ENCODE measurements at regions not wholly inside any gene's neighbourhood (a gene's known extent, or its start where the extent isn't known, plus 50 kb on each side); places are given as distances from the start of the nearest gene placed in this dataset.

GRCh38 chr15:47386459-47386858 is 330.8 kb upstream of the SEMA6D start:
- TF ChIP-seq SPI1 (IDR thresholded peaks at IDR 0.05; ENCODE audit: low read depth, low read length) (no peak), POLR2A (IDR thresholded peaks at IDR 0.05; ENCODE audit: low read depth, low read length) (no peak), POLR2AphosphoS5 (IDR thresholded peaks at IDR 0.05; ENCODE audit: low read depth, low read length) (no peak), TAF1 (IDR thresholded peaks at IDR 0.05; ENCODE audit: low read depth, low read length) (no peak), POU2F2 (IDR thresholded peaks at IDR 0.05; ENCODE audit: low read depth, low read length) (no peak), PAX5 (IDR thresholded peaks at IDR 0.05; ENCODE audit: insufficient read depth, low read length, severe bottlenecking) (no peak)
- no peak for DNase-seq (ENCODE audit: insufficient read length, low spot score)
- FAIRE-seq = no peak

DNA sequence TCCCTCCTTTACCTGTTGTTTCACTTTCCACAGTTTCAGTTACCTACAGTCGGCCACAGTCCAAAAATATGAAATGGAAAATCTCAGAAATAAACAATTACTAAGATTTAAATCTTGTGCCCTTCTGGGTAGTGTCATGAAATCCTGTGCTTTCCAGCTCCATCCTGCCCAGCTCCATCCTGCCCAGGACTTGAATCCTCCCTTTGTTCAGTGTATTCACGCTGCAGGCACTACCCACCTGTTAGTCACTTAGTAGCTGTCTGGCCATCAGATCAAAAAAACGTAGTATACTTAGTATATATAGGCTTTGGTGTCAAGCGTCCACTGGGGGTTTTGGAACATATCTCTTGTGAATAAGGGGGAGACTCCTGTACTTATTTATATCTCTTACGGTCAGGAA is 329.0 kb upstream of the SEMA6D start:
- FAIRE-seq = no peak
- DNase-seq (ENCODE audit: insufficient read length, low spot score) = no peak
- TF ChIP-seq POU2F2 (IDR thresholded peaks at IDR 0.05; ENCODE audit: low read depth, low read length) (no peak), TAF1 (IDR thresholded peaks at IDR 0.05; ENCODE audit: low read depth, low read length) (no peak), POLR2AphosphoS5 (IDR thresholded peaks at IDR 0.05; ENCODE audit: low read depth, low read length) (no peak), SPI1 (IDR thresholded peaks at IDR 0.05; ENCODE audit: low read depth, low read length) (no peak), POLR2A (IDR thresholded peaks at IDR 0.05; ENCODE audit: low read depth, low read length) (no peak), PAX5 (IDR thresholded peaks at IDR 0.05; ENCODE audit: insufficient read depth, low read length, severe bottlenecking) (no peak)

DNA sequence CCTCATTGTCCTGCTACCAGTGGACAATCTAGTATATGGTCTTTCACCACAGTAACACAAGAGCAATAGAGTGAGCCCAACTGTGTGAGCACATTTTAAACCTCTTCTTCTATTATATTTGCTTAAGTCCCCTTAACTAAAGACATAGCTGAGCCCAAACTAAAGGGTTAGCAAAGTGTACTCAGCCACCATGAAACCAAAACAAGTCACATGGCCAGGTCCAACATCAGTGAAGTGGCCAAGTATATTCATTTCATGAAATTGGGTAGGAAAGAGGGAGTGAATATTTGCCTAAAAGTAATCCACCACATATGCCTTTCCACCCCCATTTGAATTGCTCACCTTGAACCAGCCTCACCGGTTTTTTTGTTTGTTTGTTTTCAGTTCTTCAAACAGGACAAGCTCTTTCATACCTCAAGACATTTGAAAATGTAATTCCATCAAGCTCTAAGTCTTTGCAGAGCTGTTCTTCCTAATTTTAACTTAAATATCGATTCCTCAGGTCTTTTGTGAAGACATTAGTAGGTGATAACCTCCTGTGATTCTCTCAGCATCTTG is 327.0 kb upstream of the SEMA6D start:
- FAIRE-seq = no peak
- TF ChIP-seq TAF1 (IDR thresholded peaks at IDR 0.05; ENCODE audit: low read depth, low read length) (no peak), POLR2AphosphoS5 (IDR thresholded peaks at IDR 0.05; ENCODE audit: low read depth, low read length) (no peak), POU2F2 (IDR thresholded peaks at IDR 0.05; ENCODE audit: low read depth, low read length) (no peak), SPI1 (IDR thresholded peaks at IDR 0.05; ENCODE audit: low read depth, low read length) (no peak), POLR2A (IDR thresholded peaks at IDR 0.05; ENCODE audit: low read depth, low read length) (no peak), PAX5 (IDR thresholded peaks at IDR 0.05; ENCODE audit: insufficient read depth, low read length, severe bottlenecking) (no peak)
- DNase-seq (ENCODE audit: insufficient read length, low spot score) = no peak

DNA sequence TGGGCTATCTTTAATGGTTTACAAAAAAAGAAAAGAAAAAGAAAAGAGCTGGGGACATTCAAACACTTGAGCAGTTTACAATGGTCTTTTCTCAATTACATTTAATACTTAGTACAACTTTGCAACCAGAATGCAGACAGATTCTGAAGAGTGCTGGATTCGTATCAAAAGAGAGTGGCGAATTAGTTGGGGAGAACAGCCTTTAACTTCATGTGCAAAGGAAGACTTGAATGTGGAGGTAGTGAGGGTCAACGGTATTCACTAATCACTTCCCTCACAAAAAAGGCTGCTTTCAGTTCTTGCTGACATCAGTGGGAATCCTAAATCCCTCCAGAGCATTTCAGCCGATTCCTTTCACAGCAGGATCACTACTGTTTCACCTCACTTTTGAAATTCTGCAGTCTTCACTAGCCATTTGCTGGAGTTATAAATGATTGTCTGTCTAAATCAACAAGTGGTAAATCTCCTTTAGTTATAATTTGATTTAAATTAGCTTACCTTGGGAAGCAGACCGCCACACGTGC is 323.0 kb upstream of the SEMA6D start:
- DNase-seq (ENCODE audit: insufficient read length, low spot score) = no peak
- FAIRE-seq = no peak
- TF ChIP-seq POLR2A (IDR thresholded peaks at IDR 0.05; ENCODE audit: low read depth, low read length) = no peak

GRCh38 chr15:47395076-47395475 is 322.2 kb upstream of the SEMA6D start:
- DNase-seq (ENCODE audit: insufficient read length, low spot score) (no peak), FAIRE-seq (no peak)
- TF ChIP-seq POU2F2 (IDR thresholded peaks at IDR 0.05; ENCODE audit: low read depth, low read length) (no peak), SPI1 (IDR thresholded peaks at IDR 0.05; ENCODE audit: low read depth, low read length) (no peak), POLR2A (IDR thresholded peaks at IDR 0.05; ENCODE audit: low read depth, low read length) (no peak), TAF1 (IDR thresholded peaks at IDR 0.05; ENCODE audit: low read depth, low read length) (no peak), POLR2AphosphoS5 (IDR thresholded peaks at IDR 0.05; ENCODE audit: low read depth, low read length) (no peak), PAX5 (IDR thresholded peaks at IDR 0.05; ENCODE audit: insufficient read depth, low read length, severe bottlenecking) (no peak)

DNA sequence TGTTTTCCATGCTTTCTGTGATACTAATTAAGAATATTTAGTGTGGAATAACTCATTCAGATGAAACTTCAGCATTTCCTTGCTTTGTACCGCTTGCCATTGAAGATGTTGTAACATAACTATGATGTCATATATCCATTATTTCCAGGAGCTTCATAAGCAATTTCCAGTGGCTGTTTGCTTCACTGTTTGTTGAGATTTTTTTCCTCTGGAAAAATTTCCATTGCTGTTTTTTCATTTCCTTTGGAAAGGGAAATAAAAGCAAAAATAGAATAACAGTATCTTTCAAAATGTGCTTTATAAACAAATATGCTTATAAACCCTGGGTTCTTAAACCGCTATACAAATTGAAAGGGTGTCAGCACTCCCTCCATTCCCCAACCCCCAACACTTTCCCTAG is 319.6 kb upstream of the SEMA6D start:
- FAIRE-seq = no peak

GRCh38 chr15:47398132-47398531 is 319.2 kb upstream of the SEMA6D start:
- no peak for DNase-seq (ENCODE audit: insufficient read length, low spot score)
- FAIRE-seq = no peak
- no peak for TF ChIP-seq POLR2AphosphoS5 (IDR thresholded peaks at IDR 0.05; ENCODE audit: low read depth, low read length)
- no peak for TF ChIP-seq TAF1 (IDR thresholded peaks at IDR 0.05; ENCODE audit: low read depth, low read length)

More for the DNA sequence above, 319.6 kb upstream of the SEMA6D start:
- DNase-seq (ENCODE audit: insufficient read length, low spot score) = no peak
- TF ChIP-seq SPI1 (IDR thresholded peaks at IDR 0.05; ENCODE audit: low read depth, low read length) = no peak
- TF ChIP-seq PAX5 (IDR thresholded peaks at IDR 0.05; ENCODE audit: insufficient read depth, low read length, severe bottlenecking) = no peak
- TF ChIP-seq POLR2A (IDR thresholded peaks at IDR 0.05; ENCODE audit: low read depth, low read length) = no peak
- TF ChIP-seq TAF1 (IDR thresholded peaks at IDR 0.05; ENCODE audit: low read depth, low read length) = no peak
- TF ChIP-seq POLR2AphosphoS5 (IDR thresholded peaks at IDR 0.05; ENCODE audit: low read depth, low read length) = no peak
- no peak for TF ChIP-seq POU2F2 (IDR thresholded peaks at IDR 0.05; ENCODE audit: low read depth, low read length)

- DNase-seq (ENCODE audit: insufficient read length, low spot score) (no peak), FAIRE-seq (no peak)
- TF ChIP-seq POLR2A (IDR thresholded peaks at IDR 0.05; ENCODE audit: low read depth, low read length) = no peak
- no peak for TF ChIP-seq POLR2AphosphoS5 (IDR thresholded peaks at IDR 0.05; ENCODE audit: low read depth, low read length)
- TF ChIP-seq TAF1 (IDR thresholded peaks at IDR 0.05; ENCODE audit: low read depth, low read length) = no peak
- no peak for TF ChIP-seq SPI1 (IDR thresholded peaks at IDR 0.05; ENCODE audit: low read depth, low read length)
- no peak for TF ChIP-seq PAX5 (IDR thresholded peaks at IDR 0.05; ENCODE audit: insufficient read depth, low read length, severe bottlenecking)
- TF ChIP-seq POU2F2 (IDR thresholded peaks at IDR 0.05; ENCODE audit: low read depth, low read length) = no peak
Measured at GRCh38 chr15:47398594-47398993, 318.7 kb upstream of the SEMA6D start.

GRCh38 chr15:47399100-47399499 is 318.2 kb upstream of the SEMA6D start:
- DNase-seq (ENCODE audit: insufficient read length, low spot score) (no peak), FAIRE-seq (no peak)
- TF ChIP-seq SPI1 (IDR thresholded peaks at IDR 0.05; ENCODE audit: low read depth, low read length) = no peak
- TF ChIP-seq PAX5 (IDR thresholded peaks at IDR 0.05; ENCODE audit: insufficient read depth, low read length, severe bottlenecking) = no peak
- no peak for TF ChIP-seq TAF1 (IDR thresholded peaks at IDR 0.05; ENCODE audit: low read depth, low read length)
- no peak for TF ChIP-seq POU2F2 (IDR thresholded peaks at IDR 0.05; ENCODE audit: low read depth, low read length)
- no peak for TF ChIP-seq POLR2AphosphoS5 (IDR thresholded peaks at IDR 0.05; ENCODE audit: low read depth, low read length)
- TF ChIP-seq POLR2A (IDR thresholded peaks at IDR 0.05; ENCODE audit: low read depth, low read length) = no peak

DNA sequence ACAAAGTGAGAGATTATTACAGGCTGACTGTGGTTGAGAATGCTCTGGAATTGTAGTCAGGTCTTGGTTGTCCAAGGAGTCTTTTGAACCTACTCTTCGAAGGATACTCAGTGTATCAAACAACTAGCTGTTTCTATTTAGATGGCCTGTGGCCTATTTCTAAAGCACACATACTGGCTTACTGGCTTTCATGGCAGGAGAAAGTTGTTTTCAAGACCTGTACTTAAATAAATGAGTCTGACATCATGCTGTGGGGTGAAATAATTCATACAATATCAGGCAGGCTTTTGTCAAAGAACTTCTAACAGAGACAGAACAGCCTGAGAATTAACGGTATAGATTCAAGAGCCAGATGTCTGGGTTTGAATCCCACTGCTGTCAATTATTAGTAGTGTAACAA is 316.7 kb upstream of the SEMA6D start:
- DNase-seq (ENCODE audit: insufficient read length, low spot score) (no peak), FAIRE-seq (no peak)
- TF ChIP-seq POLR2A (IDR thresholded peaks at IDR 0.05; ENCODE audit: low read depth, low read length) (no peak), SPI1 (IDR thresholded peaks at IDR 0.05; ENCODE audit: low read depth, low read length) (no peak), POU2F2 (IDR thresholded peaks at IDR 0.05; ENCODE audit: low read depth, low read length) (no peak), TAF1 (IDR thresholded peaks at IDR 0.05; ENCODE audit: low read depth, low read length) (no peak), PAX5 (IDR thresholded peaks at IDR 0.05; ENCODE audit: insufficient read depth, low read length, severe bottlenecking) (no peak), POLR2AphosphoS5 (IDR thresholded peaks at IDR 0.05; ENCODE audit: low read depth, low read length) (no peak)
